ENCODE measurements at regions not wholly inside any gene's neighbourhood (a gene's known extent, or its start where the extent isn't known, plus 50 kb on each side); places are given as distances from the start of the nearest gene placed in this dataset.

GRCh38 chr2:22719396-22719795 is 665.6 kb upstream of the KLHL29 start:
- no peak overlapping the region for H3K4me3 ChIP-seq (ENCODE audit: low read length in 2 of 2)
- H3K9ac ChIP-seq (ENCODE audit: low read depth in 1 of 2, low read length in 2 of 2) = no peak overlapping the region
- H3K36me3 ChIP-seq (ENCODE audit: control insufficient read depth in 2 of 2, insufficient read depth in 2 of 2, low read length in 2 of 2) = no peaks in the 10 kb centered on the region
- peaks cover 0 to 3% of the 10 kb centered on the region in 2 donors for H3K9me3 ChIP-seq (ENCODE audit: control insufficient read depth in 2 of 2, low read length in 2 of 2)
- H3K4me1 ChIP-seq (ENCODE audit: control insufficient read depth in 2 of 2, insufficient read depth in 2 of 2, low read length in 2 of 2) = no peaks in the 10 kb centered on the region
- no peak overlapping the region for H3K27ac ChIP-seq (ENCODE audit: low read depth in 2 of 2, low read length in 2 of 2)
- no peaks in the 10 kb centered on the region for H3K27me3 ChIP-seq (ENCODE audit: control insufficient read depth in 2 of 2, insufficient read depth in 2 of 2, low read length in 2 of 2)

- H3K9ac ChIP-seq (ENCODE audit: low read depth in 1 of 2, low read length in 2 of 2) = no peak overlapping the region
Observed at GRCh38 chr2:22729466-22729865, 655.5 kb upstream of the KLHL29 start.

GRCh38 chr2:22734373-22735045 is 650.5 kb upstream of the KLHL29 start:
- no peak overlapping the region for H3K27ac ChIP-seq (ENCODE audit: low read depth in 2 of 2, low read length in 2 of 2)
- no peaks in the 10 kb centered on the region for H3K9me3 ChIP-seq (ENCODE audit: control insufficient read depth in 2 of 2, low read length in 2 of 2)
- no peaks in the 10 kb centered on the region for H3K27me3 ChIP-seq (ENCODE audit: control insufficient read depth in 2 of 2, insufficient read depth in 2 of 2, low read length in 2 of 2)
- H3K4me3 ChIP-seq (ENCODE audit: low read length in 2 of 2) = no peak overlapping the region
- H3K9ac ChIP-seq (ENCODE audit: low read depth in 1 of 2, low read length in 2 of 2) = no peak overlapping the region
- H3K36me3 ChIP-seq (ENCODE audit: control insufficient read depth in 2 of 2, insufficient read depth in 2 of 2, low read length in 2 of 2) = no peaks in the 10 kb centered on the region
- H3K4me1 ChIP-seq (ENCODE audit: control insufficient read depth in 2 of 2, insufficient read depth in 2 of 2, low read length in 2 of 2) = no peaks in the 10 kb centered on the region

More at GRCh38 chr2:22729466-22729865, 655.5 kb upstream of the KLHL29 start:
- Histone ChIP-seq H3K36me3 (ENCODE audit: control insufficient read depth in 2 of 2, insufficient read depth in 2 of 2, low read length in 2 of 2) (no peaks in the 10 kb centered on the region), H3K27ac (ENCODE audit: low read depth in 2 of 2, low read length in 2 of 2) (no peak overlapping the region), H3K4me3 (ENCODE audit: low read length in 2 of 2) (no peak overlapping the region), H3K27me3 (ENCODE audit: control insufficient read depth in 2 of 2, insufficient read depth in 2 of 2, low read length in 2 of 2) (no peaks in the 10 kb centered on the region), H3K9me3 (ENCODE audit: control insufficient read depth in 2 of 2, low read length in 2 of 2) (no peaks in the 10 kb centered on the region), H3K4me1 (ENCODE audit: control insufficient read depth in 2 of 2, insufficient read depth in 2 of 2, low read length in 2 of 2) (no peaks in the 10 kb centered on the region)

GRCh38 chr2:22737144-22737543 is 647.8 kb upstream of the KLHL29 start:
- Histone ChIP-seq H3K4me3 (ENCODE audit: low read length in 2 of 2) (no peak overlapping the region), H3K9ac (ENCODE audit: low read depth in 1 of 2, low read length in 2 of 2) (no peak overlapping the region), H3K36me3 (ENCODE audit: control insufficient read depth in 2 of 2, insufficient read depth in 2 of 2, low read length in 2 of 2) (no peaks in the 10 kb centered on the region), H3K27me3 (ENCODE audit: control insufficient read depth in 2 of 2, insufficient read depth in 2 of 2, low read length in 2 of 2) (no peaks in the 10 kb centered on the region), H3K4me1 (ENCODE audit: control insufficient read depth in 2 of 2, insufficient read depth in 2 of 2, low read length in 2 of 2) (no peaks in the 10 kb centered on the region), H3K9me3 (ENCODE audit: control insufficient read depth in 2 of 2, low read length in 2 of 2) (no peaks in the 10 kb centered on the region), H3K27ac (ENCODE audit: low read depth in 2 of 2, low read length in 2 of 2) (no peak overlapping the region)

- Histone ChIP-seq H3K4me1 (ENCODE audit: control insufficient read depth in 2 of 2, insufficient read depth in 2 of 2, low read length in 2 of 2) (no peaks in the 10 kb centered on the region), H3K9ac (ENCODE audit: low read depth in 1 of 2, low read length in 2 of 2) (no peak overlapping the region), H3K4me3 (ENCODE audit: low read length in 2 of 2) (no peak overlapping the region), H3K27ac (ENCODE audit: low read depth in 2 of 2, low read length in 2 of 2) (no peak overlapping the region), H3K36me3 (ENCODE audit: control insufficient read depth in 2 of 2, insufficient read depth in 2 of 2, low read length in 2 of 2) (no peaks in the 10 kb centered on the region), H3K9me3 (ENCODE audit: control insufficient read depth in 2 of 2, low read length in 2 of 2) (no peaks in the 10 kb centered on the region), H3K27me3 (ENCODE audit: control insufficient read depth in 2 of 2, insufficient read depth in 2 of 2, low read length in 2 of 2) (no peaks in the 10 kb centered on the region)
Observed at GRCh38 chr2:22741216-22741615, 643.8 kb upstream of the KLHL29 start.

GRCh38 chr2:22748909-22749308 is 636.1 kb upstream of the KLHL29 start:
- H3K9me3 ChIP-seq (ENCODE audit: control insufficient read depth in 2 of 2, low read length in 2 of 2) = no peaks in the 10 kb centered on the region

GRCh38 chr2:22753476-22753875 is 631.5 kb upstream of the KLHL29 start:
- Histone ChIP-seq H3K27ac (ENCODE audit: low read depth in 2 of 2, low read length in 2 of 2) (no peak overlapping the region), H3K36me3 (ENCODE audit: control insufficient read depth in 2 of 2, insufficient read depth in 2 of 2, low read length in 2 of 2) (no peaks in the 10 kb centered on the region), H3K27me3 (ENCODE audit: control insufficient read depth in 2 of 2, insufficient read depth in 2 of 2, low read length in 2 of 2) (no peaks in the 10 kb centered on the region), H3K9me3 (ENCODE audit: control insufficient read depth in 2 of 2, low read length in 2 of 2) (no peaks in the 10 kb centered on the region), H3K9ac (ENCODE audit: low read depth in 1 of 2, low read length in 2 of 2) (no peak overlapping the region), H3K4me3 (ENCODE audit: low read length in 2 of 2) (no peak overlapping the region), H3K4me1 (ENCODE audit: control insufficient read depth in 2 of 2, insufficient read depth in 2 of 2, low read length in 2 of 2) (no peaks in the 10 kb centered on the region)

More at GRCh38 chr2:22748909-22749308, 636.1 kb upstream of the KLHL29 start:
- Histone ChIP-seq H3K9ac (ENCODE audit: low read depth in 1 of 2, low read length in 2 of 2) (no peak overlapping the region), H3K27ac (ENCODE audit: low read depth in 2 of 2, low read length in 2 of 2) (no peak overlapping the region), H3K4me1 (ENCODE audit: control insufficient read depth in 2 of 2, insufficient read depth in 2 of 2, low read length in 2 of 2) (no peaks in the 10 kb centered on the region), H3K4me3 (ENCODE audit: low read length in 2 of 2) (no peak overlapping the region), H3K27me3 (ENCODE audit: control insufficient read depth in 2 of 2, insufficient read depth in 2 of 2, low read length in 2 of 2) (no peaks in the 10 kb centered on the region), H3K36me3 (ENCODE audit: control insufficient read depth in 2 of 2, insufficient read depth in 2 of 2, low read length in 2 of 2) (no peaks in the 10 kb centered on the region)

GRCh38 chr2:22756276-22757043 is 628.5 kb upstream of the KLHL29 start:
- no peaks in the 10 kb centered on the region for H3K36me3 ChIP-seq (ENCODE audit: control insufficient read depth in 2 of 2, insufficient read depth in 2 of 2, low read length in 2 of 2)
- no peaks in the 10 kb centered on the region for H3K9me3 ChIP-seq (ENCODE audit: control insufficient read depth in 2 of 2, low read length in 2 of 2)
- no peaks in the 10 kb centered on the region for H3K27me3 ChIP-seq (ENCODE audit: control insufficient read depth in 2 of 2, insufficient read depth in 2 of 2, low read length in 2 of 2)
- no peaks in the 10 kb centered on the region for H3K4me1 ChIP-seq (ENCODE audit: control insufficient read depth in 2 of 2, insufficient read depth in 2 of 2, low read length in 2 of 2)
- H3K9ac ChIP-seq (ENCODE audit: low read depth in 1 of 2, low read length in 2 of 2) = no peak overlapping the region
- no peak overlapping the region for H3K4me3 ChIP-seq (ENCODE audit: low read length in 2 of 2)
- H3K27ac ChIP-seq (ENCODE audit: low read depth in 2 of 2, low read length in 2 of 2) = no peak overlapping the region

GRCh38 chr2:22769497-22769896 is 615.5 kb upstream of the KLHL29 start:
- H3K27me3 ChIP-seq (ENCODE audit: control insufficient read depth in 2 of 2, insufficient read depth in 2 of 2, low read length in 2 of 2) = no peaks in the 10 kb centered on the region
- no peak overlapping the region for H3K4me3 ChIP-seq (ENCODE audit: low read length in 2 of 2)
- no peaks in the 10 kb centered on the region for H3K9me3 ChIP-seq (ENCODE audit: control insufficient read depth in 2 of 2, low read length in 2 of 2)
- no peaks in the 10 kb centered on the region for H3K36me3 ChIP-seq (ENCODE audit: control insufficient read depth in 2 of 2, insufficient read depth in 2 of 2, low read length in 2 of 2)
- H3K4me1 ChIP-seq (ENCODE audit: control insufficient read depth in 2 of 2, insufficient read depth in 2 of 2, low read length in 2 of 2) = no peaks in the 10 kb centered on the region
- H3K27ac ChIP-seq (ENCODE audit: low read depth in 2 of 2, low read length in 2 of 2) = no peak overlapping the region
- no peak overlapping the region for H3K9ac ChIP-seq (ENCODE audit: low read depth in 1 of 2, low read length in 2 of 2)

GRCh38 chr2:22784566-22784965 is 600.4 kb upstream of the KLHL29 start:
- Histone ChIP-seq H3K27ac (ENCODE audit: low read depth in 2 of 2, low read length in 2 of 2) (no peak overlapping the region), H3K9ac (ENCODE audit: low read depth in 1 of 2, low read length in 2 of 2) (no peak overlapping the region), H3K4me1 (ENCODE audit: control insufficient read depth in 2 of 2, insufficient read depth in 2 of 2, low read length in 2 of 2) (no peaks in the 10 kb centered on the region), H3K4me3 (ENCODE audit: low read length in 2 of 2) (no peak overlapping the region), H3K27me3 (ENCODE audit: control insufficient read depth in 2 of 2, insufficient read depth in 2 of 2, low read length in 2 of 2) (no peaks in the 10 kb centered on the region), H3K36me3 (ENCODE audit: control insufficient read depth in 2 of 2, insufficient read depth in 2 of 2, low read length in 2 of 2) (no peaks in the 10 kb centered on the region), H3K9me3 (ENCODE audit: control insufficient read depth in 2 of 2, low read length in 2 of 2) (no peaks in the 10 kb centered on the region)

Data from mucosa of rectum (tissue), 2 donors.